Panc1 (cell line): ENCODE measurements at regions not wholly inside any gene's neighbourhood (a gene's known extent, or its start where the extent isn't known, plus 50 kb on each side); places are given as distances from the start of the nearest gene placed in this dataset.

Source experiments
- ATAC-seq: fragments of 200-7000 bp; cut with Tn5 transposase; 2 replicates; pipeline ENCODE4 v1.9.1; 2020; ENCODE audit warnings: mild to moderate bottlenecking, moderate library complexity
- BruUV-seq: library from RNA; stranded (reverse); fragments of 400-500 nt; replicated peaks from 2 replicates; lab custom pipeline; 2021; lab: Mats Ljungman, UMichigan
- CTCF ChIA-PET: fragments of 300-600 bp; sonication (Branson Sonifier 250); formaldehyde crosslinking; loops from one replicate; lab custom pipeline; 2022; ENCODE audit warnings: antibody characterized with exemption; lab: Charles Lee
- POLR2A ChIA-PET: fragments of 300-600 bp; sonication (Branson Sonifier 250); formaldehyde crosslinking; loops from one replicate; lab custom pipeline; 2022; ENCODE audit warnings: antibody characterized with exemption; lab: Charles Lee
- DNase-seq: peaks from one replicate; pipeline ENCODE4 v3.0.0-alpha.2; 2010; ENCODE audit warnings: low read depth, low spot score
- H3K27ac ChIP-seq: 2 replicates; pipeline ENCODE4 v1.5.1; 2011; ENCODE audit warnings: mild to moderate bottlenecking, low read length, inconsistent platforms
- H3K27me3 ChIP-seq: fragments of 200-500 bp; sonication (Bioruptor generic); 2 replicates; pipeline ENCODE4 v1.6.0; 2014; ENCODE audit warnings: low read length, inconsistent platforms; ENCODE audit not compliant: control insufficient read depth, insufficient read depth
- H3K36me3 ChIP-seq: fragments of 200-500 bp; sonication (Bioruptor generic); 2 replicates; pipeline ENCODE4 v1.5.1; 2014; ENCODE audit warnings: inconsistent platforms, mild to moderate bottlenecking, low read length, moderate library complexity; ENCODE audit not compliant: control insufficient read depth, insufficient read depth
- H3K4me1 ChIP-seq: 2 replicates; pipeline ENCODE4 v1.5.1; 2011; ENCODE audit warnings: inconsistent platforms, mild to moderate bottlenecking, low read length, moderate library complexity; ENCODE audit not compliant: control insufficient read depth, insufficient read depth
- H3K4me3 ChIP-seq, 2 experiments: 2 replicates each; pipeline ENCODE4 v1.5.1; 2011 to 2012; ENCODE audit warnings: low read depth in 2 of 2, low read length in 2 of 2, mild to moderate bottlenecking in 2 of 2, inconsistent platforms in 1 of 2, moderate library complexity in 1 of 2
- H3K9me3 ChIP-seq: fragments of 200-500 bp; sonication (Bioruptor generic); 2 replicates; pipeline ENCODE4 v1.5.1; 2014; ENCODE audit warnings: low read depth, mild to moderate bottlenecking, inconsistent platforms, low read length, moderate library complexity; ENCODE audit not compliant: control insufficient read depth, insufficient read depth
- CTCF ChIP-seq: fragments of 450-650 bp; IDR thresholded peaks from 2 replicates; pipeline ENCODE4 v1.5.1; 2017; ENCODE audit warnings: mild to moderate bottlenecking
- POLR2AphosphoS5 ChIP-seq: IDR thresholded peaks from 2 replicates; pipeline ENCODE4 v1.6.1; 2012; ENCODE audit warnings: mild to moderate bottlenecking, low read depth, low read length, moderate library complexity
- REST ChIP-seq, 2 experiments: IDR thresholded peaks; 2 replicates each; pipeline ENCODE4 v1.6.1; 2011 to 2012; ENCODE audit warnings: low read depth in 2 of 2, control low read depth in 1 of 2, low read length in 1 of 2, mild to moderate bottlenecking in 1 of 2, moderate library complexity in 1 of 2; ENCODE audit not compliant: insufficient read depth in 1 of 2
- SIN3A ChIP-seq: IDR thresholded peaks from 2 replicates; pipeline ENCODE4 v1.6.1; 2012; ENCODE audit warnings: low read depth, mild to moderate bottlenecking, low read length, moderate library complexity, borderline replicate concordance; ENCODE audit not compliant: insufficient read depth
- TCF7L2 ChIP-seq: IDR thresholded peaks from 2 replicates; pipeline ENCODE4 v1.6.1; 2011; ENCODE audit warnings: mild to moderate bottlenecking, low read depth, low read length, inconsistent platforms
- in situ Hi-C: cut with HindIII; loops from 2 replicates; pipeline ENCODE4 v1.10.0; 2016; ENCODE audit warnings: low sequenced_read_pairs, low pct_unique_long_range_greater_than_20kb
- intact Hi-C: fragments of 100-400 bp; cut with micrococcal nuclease; formaldehyde crosslinking; loops from one replicate; pipeline ENCODE4 v1.10.0; 2022; ENCODE audit not compliant: unreplicated experiment

- no TSS peak for BruUV-seq
- no peak for TF ChIP-seq SIN3A
- no peak for TF ChIP-seq POLR2AphosphoS5
- TF ChIP-seq CTCF: no peak; the same call in 1 of the 2 replicates
- no peak for TF ChIP-seq REST (IDR thresholded peaks at IDR 0.05; ENCODE audit: insufficient read depth in 1 of 2, low read depth in 2 of 2, low read length in 1 of 2)
- TF ChIP-seq TCF7L2: no peak
- Histone ChIP-seq H3K27ac (no peak overlapping the region), H3K27me3 (no peaks in the 10 kb centered on the region), H3K9me3 (no peaks in the 10 kb centered on the region), H3K4me3 (no peak overlapping the region), H3K36me3 (no peaks in the 10 kb centered on the region), H3K4me1 (no peaks in the 10 kb centered on the region)
- ChIA-PET CTCF (no interaction called here), POLR2A (no interaction called here)
- no peak for ATAC-seq
- intact Hi-C loops: no loop called here
- DNase-seq: no peak
- in situ Hi-C loops: no loop called here
Observed at GRCh38 chr3:152713989-152714388, 120.9 kb upstream of the P2RY1 start.

GRCh38 chr3:152714507-152714906, 120.4 kb upstream of the P2RY1 start:
- ChIA-PET POLR2A (no interaction called here), CTCF (no interaction called here)
- no TSS peak for BruUV-seq
- Histone ChIP-seq H3K27me3 (no peaks in the 10 kb centered on the region), H3K27ac (no peak overlapping the region), H3K9me3 (no peaks in the 10 kb centered on the region), H3K4me3 (no peak overlapping the region), H3K36me3 (no peaks in the 10 kb centered on the region), H3K4me1 (no peaks in the 10 kb centered on the region)
- intact Hi-C loops (no loop called here), in situ Hi-C loops (no loop called here)
- no peak for TF ChIP-seq TCF7L2
- no peak for TF ChIP-seq CTCF
- TF ChIP-seq REST (IDR thresholded peaks at IDR 0.05; ENCODE audit: insufficient read depth in 1 of 2, low read depth in 2 of 2, low read length in 1 of 2): no peak
- no peak for TF ChIP-seq SIN3A
- TF ChIP-seq POLR2AphosphoS5: no peak
- ATAC-seq (no peak), DNase-seq (no peak)
